ENCODE measurements at regions not wholly inside any gene's neighbourhood (a gene's known extent, or its start where the extent isn't known, plus 50 kb on each side); places are given as distances from the start of the nearest gene placed in this dataset.

GRCh38 chr7:19610194-19610943 is 98.5 kb downstream of the POLR1F start:
- H3K27me3 ChIP-seq (ENCODE audit: insufficient read depth in 3 of 3, low read length in 2 of 3), result no peaks in the 10 kb centered on the region
- no peak for ATAC-seq
- no peak overlapping the region for H3K27ac ChIP-seq
- H3K36me3 ChIP-seq (ENCODE audit: insufficient read depth in 1 of 2, low read depth in 1 of 2), result no peaks in the 10 kb centered on the region
- no peak overlapping the region for H3K4me3 ChIP-seq
- H3K9me3 ChIP-seq, result peaks cover 4% of the 10 kb centered on the region
- intact Hi-C loops (cut with DNase I), result no loop called here
- TF ChIP-seq CTCF (IDR thresholded peaks at IDR 0.05), result no peak
- no peaks in the 10 kb centered on the region for H3K4me1 ChIP-seq
- DNase-seq, result no peak

DNA sequence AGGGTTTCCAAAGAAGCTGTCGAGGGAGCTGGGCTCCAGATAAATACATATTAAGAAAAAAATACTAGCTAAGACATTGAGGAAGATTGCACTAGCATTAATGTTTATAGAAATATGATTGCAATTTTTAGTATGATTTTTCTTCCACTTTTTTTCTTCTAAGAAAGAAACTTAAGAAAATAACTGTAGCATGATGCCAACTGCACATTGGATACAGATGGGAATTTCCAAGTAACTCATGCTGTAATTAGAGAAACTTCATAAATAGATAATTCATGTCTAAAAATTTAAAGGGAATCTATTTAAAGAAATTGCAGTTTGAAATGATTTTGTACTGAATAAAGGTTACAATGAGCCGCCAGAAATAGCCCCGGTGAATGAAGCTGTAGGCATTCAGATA is 119.4 kb downstream of the POLR1F start:
- Histone ChIP-seq H3K27me3 (ENCODE audit: insufficient read depth in 3 of 3, low read length in 2 of 3) (no peaks in the 10 kb centered on the region), H3K27ac (no peak overlapping the region), H3K36me3 (ENCODE audit: insufficient read depth in 1 of 2, low read depth in 1 of 2) (no peaks in the 10 kb centered on the region), H3K9me3 (peaks cover 5% of the 10 kb centered on the region), H3K4me1 (no peaks in the 10 kb centered on the region), H3K4me3 (no peak overlapping the region)
- 78 to 91% (median 87%) methylated on average over 3 of the region's 3 CpGs for WGBS, 3 donors
- TF ChIP-seq CTCF (IDR thresholded peaks at IDR 0.05), result no peak
- intact Hi-C loops (cut with DNase I), result no loop called here
- DNase-seq (no peak), ATAC-seq (no peak)

GRCh38 chr7:19587291-19587690 is 121.5 kb downstream of the POLR1F start:
- DNase-seq (no peak), ATAC-seq (peak in 1 of 4 donors; percentile 42)
- H3K27me3 ChIP-seq (ENCODE audit: insufficient read depth in 3 of 3, low read length in 2 of 3), result no peaks in the 10 kb centered on the region
- no peak overlapping the region for H3K4me3 ChIP-seq
- H3K27ac ChIP-seq, result no peak overlapping the region
- no peaks in the 10 kb centered on the region for H3K4me1 ChIP-seq
- WGBS, 3 donors, result 30 to 40% (median 38%) methylated on average over 2 of the region's 2 CpGs
- H3K36me3 ChIP-seq (ENCODE audit: insufficient read depth in 1 of 2, low read depth in 1 of 2), result no peaks in the 10 kb centered on the region
- intact Hi-C loops (cut with DNase I), result no loop called here
- H3K9me3 ChIP-seq, result no peaks in the 10 kb centered on the region
- no peak for TF ChIP-seq CTCF (IDR thresholded peaks at IDR 0.05)

DNA sequence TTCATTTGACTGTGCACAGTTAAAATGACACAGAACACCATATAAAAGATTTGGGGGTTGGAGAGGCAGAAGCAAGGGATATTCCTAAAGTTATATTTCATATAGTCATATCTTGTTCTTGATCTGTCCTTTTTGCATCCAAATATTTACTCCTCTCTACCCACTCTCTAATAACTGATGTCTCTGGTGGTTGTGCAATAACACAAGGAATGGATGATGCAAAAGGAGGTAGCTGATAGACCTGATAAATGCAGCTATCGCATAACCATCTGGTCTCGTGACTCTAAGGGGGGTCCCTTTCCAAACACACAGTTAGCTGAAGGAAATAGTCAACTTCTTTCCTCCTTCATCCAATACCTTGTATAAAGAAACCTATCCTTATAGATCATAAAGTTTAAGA is 123.1 kb downstream of the POLR1F start:
- ATAC-seq (no peak), DNase-seq (no peak)
- no peaks in the 10 kb centered on the region for H3K4me1 ChIP-seq
- H3K36me3 ChIP-seq (ENCODE audit: insufficient read depth in 1 of 2, low read depth in 1 of 2), result no peaks in the 10 kb centered on the region
- WGBS, 3 donors, result 75 to 76% (median 76%) methylated on average over 2 of the region's 2 CpGs
- intact Hi-C loops (cut with DNase I), result no loop called here
- no peaks in the 10 kb centered on the region for H3K27me3 ChIP-seq (ENCODE audit: insufficient read depth in 3 of 3, low read length in 2 of 3)
- no peak overlapping the region for H3K27ac ChIP-seq
- H3K4me3 ChIP-seq, result no peak overlapping the region
- TF ChIP-seq CTCF (IDR thresholded peaks at IDR 0.05), result no peak
- H3K9me3 ChIP-seq, result no peaks in the 10 kb centered on the region
